ENCODE measurements at regions not wholly inside any gene's neighbourhood (a gene's known extent, or its start where the extent isn't known, plus 50 kb on each side); places are given as distances from the start of the nearest gene placed in this dataset.
"Not testable (repeated sequence)": the region's sequence is repeated elsewhere in the genome, so short reads cannot be mapped to it uniquely, and the experiment has no call there.

DNA sequence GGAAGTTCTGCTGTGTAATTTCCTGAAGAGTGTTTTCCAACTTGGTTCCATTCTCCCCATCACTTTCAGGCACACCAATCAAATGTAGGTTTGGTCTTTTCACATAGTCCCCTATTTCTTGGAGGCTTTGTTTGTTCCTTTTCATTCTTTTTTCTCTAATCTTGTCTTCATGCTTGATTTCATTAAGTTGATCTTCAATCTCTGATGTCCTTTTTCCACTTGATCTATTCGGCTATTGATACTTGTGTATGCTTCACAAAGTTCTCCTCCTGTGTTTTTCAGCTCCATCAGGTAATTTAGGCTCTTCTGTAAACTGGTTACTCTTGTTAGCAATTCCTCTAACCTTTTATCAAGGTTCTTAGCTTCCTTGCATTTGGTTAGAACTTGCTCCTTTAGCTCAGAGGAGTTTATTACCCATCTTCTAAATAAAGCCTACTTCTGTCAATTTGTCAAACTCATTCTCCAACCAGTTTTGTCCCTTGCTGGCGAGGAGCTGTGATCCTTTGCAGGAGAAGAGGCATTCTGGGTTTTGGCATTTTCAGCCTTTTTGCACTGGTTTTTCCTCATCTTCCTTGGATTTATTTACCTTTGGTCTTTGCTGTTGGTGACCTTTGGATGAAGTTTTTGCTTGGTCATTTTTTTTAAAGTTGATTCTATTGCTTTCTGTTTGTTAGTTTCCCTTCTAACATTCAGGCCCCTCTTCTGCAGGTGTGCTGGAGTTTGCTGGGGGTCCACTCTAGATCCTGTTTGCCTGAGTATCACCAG lies 261.5 kb downstream of the FOXG1 start:
- DNase-seq: not testable (repeated sequence)

DNA sequence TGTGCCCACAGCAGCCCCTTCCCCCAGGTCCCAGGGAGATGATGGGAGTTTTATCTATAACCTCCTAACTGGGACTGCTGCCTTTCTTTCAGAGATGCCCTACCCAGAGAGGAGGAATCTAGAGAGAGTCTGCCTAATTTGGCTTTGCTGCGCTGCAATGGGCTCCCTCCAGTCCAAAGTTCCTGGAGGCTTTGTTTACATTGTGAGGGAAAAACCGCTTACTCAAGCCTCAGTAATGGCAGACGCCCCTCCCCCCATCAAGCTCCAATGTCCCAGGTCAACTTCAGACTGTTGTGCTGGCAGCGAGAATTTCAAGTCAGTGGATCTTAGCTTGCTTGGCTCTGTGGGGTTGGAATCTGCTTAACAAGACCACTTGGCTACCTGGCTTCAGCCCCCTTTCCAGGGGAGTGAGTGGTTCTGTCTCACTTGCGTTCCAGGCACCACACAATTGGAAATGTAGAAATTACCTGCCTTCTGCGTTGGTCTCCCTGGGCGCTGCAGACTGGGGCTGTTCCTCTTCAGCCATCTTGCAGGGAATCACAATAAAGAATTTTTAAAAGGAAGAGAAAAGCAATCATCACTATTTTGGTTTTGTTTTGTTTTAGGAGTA lies 262.5 kb downstream of the FOXG1 start:
- no peak for DNase-seq
- ATAC-seq: no peak
- intact Hi-C loops (cut with DNase I): no loop called here

More for the DNA sequence above, 261.5 kb downstream of the FOXG1 start:
- ATAC-seq; intact Hi-C loops (cut with DNase I): not testable (repeated sequence)

DNA sequence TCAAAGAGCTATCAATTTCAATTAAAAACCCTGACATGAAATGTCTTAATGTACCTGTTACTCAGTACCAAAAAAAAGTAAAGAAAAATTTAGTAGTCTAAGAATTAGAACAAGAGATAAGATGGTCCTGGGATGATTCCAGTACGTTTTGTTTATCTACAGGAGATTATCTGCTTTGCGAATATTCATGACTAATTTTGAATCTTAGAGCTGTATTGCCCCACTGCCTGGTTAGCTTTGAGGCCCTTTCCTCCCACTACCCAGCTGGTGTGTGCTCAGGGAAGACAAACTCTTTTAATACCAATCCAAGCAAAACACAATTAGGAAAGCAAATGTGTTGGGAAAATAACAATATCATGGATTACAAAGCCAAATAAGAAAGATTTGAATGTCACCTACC lies 263.5 kb downstream of the FOXG1 start:
- no peak for DNase-seq
- intact Hi-C loops (cut with DNase I): no loop called here
- ATAC-seq: peak in 1 of 2 donors; percentile 91

GRCh38 chr14:29030970-29031369 lies 264.4 kb downstream of the FOXG1 start:
- ATAC-seq (peak in 1 of 2 donors; percentile 37), DNase-seq (no peak)
- intact Hi-C loops (cut with DNase I): no loop called here

- DNase-seq (no peak), ATAC-seq (peak in 1 of 2 donors; percentile 60)
- intact Hi-C loops (cut with DNase I): no loop called here
Measured at GRCh38 chr14:29035134-29035533, 268.5 kb downstream of the FOXG1 start.

- ATAC-seq (no peak), DNase-seq (no peak)
- intact Hi-C loops (cut with DNase I): no loop called here
Measured at GRCh38 chr14:29037411-29037810, 270.8 kb downstream of the FOXG1 start.

DNA sequence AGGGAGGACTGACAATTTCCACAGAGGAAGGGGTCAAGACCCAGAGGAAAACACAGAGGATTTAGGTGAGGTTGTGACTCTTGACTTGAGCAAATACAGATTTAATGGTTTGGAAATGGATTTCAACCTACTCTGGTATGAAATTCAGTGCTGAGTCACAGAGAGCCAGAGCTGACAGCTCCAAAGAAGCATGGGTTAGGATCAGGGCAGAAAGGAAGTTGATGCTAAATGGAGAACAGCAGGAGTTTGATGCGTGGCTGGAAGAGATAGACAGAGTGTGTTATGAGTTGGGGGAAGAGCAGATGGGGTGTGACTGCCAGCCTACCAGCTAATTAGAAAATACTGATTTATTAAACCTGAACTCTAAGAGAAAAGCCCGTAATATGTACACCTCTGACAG lies 272.6 kb downstream of the FOXG1 start:
- ATAC-seq (no peak), DNase-seq (no peak)
- intact Hi-C loops (cut with DNase I): no loop called here

GRCh38 chr14:29042551-29042950 lies 276.0 kb downstream of the FOXG1 start:
- ATAC-seq (no peak), DNase-seq (no peak)
- intact Hi-C loops (cut with DNase I): no loop called here

GRCh38 chr14:29043737-29044136 lies 277.1 kb downstream of the FOXG1 start:
- ATAC-seq (no peak), DNase-seq (no peak)
- intact Hi-C loops (cut with DNase I): no loop called here

DNA sequence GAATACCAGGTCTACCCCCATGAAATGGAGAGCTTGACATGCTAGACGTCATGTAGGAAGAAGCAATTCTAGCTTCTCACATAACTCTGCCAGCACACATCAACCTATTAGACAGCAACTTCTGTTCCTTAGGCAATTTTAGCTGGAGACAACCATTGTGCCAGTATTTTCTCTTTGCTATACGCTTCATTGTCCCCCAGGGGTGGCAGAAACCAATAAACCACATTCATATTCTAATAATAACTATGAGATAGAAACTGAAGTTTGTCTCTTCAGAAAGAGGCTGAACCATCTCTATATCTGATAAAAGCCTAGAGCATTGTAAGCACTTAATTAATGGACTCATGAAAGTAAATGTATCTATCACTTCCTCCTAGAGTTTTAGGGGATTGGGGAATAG lies 278.6 kb downstream of the FOXG1 start:
- intact Hi-C loops (cut with DNase I): no loop called here
- ATAC-seq (no peak), DNase-seq (no peak)

DNA sequence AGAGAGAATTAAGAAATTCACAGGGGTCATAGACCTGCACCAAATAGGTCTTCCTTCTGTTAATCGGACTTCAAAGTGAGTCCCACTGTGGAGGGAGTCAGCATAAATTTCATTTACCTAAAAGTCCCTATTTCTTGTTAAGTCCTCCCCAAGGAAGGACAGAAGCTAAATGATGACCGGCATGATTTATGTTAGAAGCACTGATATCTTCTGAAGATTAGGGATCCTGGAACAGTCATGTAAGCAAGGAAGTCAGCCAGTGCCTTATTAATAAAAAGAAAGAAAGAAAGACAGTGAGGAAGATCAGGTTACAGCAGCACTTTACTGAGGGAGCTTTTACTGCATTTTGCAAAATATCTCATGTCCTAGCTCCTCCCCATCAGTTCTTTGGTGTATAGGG lies 287.5 kb downstream of the FOXG1 start:
- no peak for ATAC-seq
- intact Hi-C loops (cut with DNase I): no loop called here
- no peak for DNase-seq

- intact Hi-C loops (cut with DNase I): no loop called here
- ATAC-seq (no peak), DNase-seq (no peak)
Measured at GRCh38 chr14:29056041-29056566, 289.5 kb downstream of the FOXG1 start.

- intact Hi-C loops (cut with DNase I): no loop called here
- no peak for ATAC-seq
- no peak for DNase-seq
Measured at GRCh38 chr14:29061702-29062101, 295.1 kb downstream of the FOXG1 start.

- DNase-seq (no peak), ATAC-seq (no peak)
- intact Hi-C loops (cut with DNase I): no loop called here
Measured at GRCh38 chr14:29062466-29062865, 295.9 kb downstream of the FOXG1 start.

DNA sequence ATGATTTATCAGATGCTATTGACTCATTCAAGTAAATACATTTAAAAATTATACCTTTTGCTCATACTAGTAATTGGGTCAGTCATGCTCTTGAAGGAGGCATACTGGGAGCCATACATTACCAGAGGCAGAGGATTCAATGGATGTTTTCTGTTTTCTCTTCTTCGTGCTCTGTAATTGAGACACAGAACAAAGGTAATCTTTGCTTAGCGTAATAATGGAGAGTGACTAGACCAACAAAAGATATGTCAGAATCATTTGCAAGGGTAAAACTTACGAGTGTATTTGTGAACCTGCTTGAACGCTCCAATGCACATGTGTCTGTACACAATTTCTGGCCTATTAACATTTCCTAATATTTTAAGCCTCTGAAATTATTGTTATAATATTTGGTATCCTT lies 296.4 kb downstream of the FOXG1 start:
- intact Hi-C loops (cut with DNase I): no loop called here
- ATAC-seq (no peak), DNase-seq (no peak)

DNA sequence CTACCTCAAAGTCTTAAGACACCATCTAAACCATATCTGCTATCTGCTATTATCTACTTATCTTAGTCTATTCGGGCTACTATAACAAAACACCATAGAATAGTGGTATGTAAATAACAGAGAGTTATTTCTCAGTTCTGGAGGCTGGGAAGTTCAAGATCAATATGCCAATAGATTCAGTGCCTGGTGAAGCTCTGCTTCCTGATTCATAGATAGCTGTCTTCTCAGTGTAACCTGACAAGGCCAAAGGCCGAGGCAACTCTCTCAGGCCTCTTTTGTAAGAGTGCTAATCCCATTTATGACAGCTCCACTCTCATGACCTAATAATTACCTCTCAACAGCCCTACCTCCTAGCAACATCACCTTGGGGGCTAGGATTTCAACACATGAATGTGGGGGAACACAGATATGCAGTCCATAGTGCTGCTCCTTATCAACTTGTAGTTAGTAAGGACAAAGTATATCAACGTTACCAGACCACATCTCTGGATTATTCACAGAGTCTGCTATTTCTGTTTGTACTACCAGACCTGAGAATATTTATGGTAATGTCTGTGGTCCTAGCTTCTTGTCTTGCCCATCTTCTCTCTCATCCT lies 297.8 kb downstream of the FOXG1 start:
- DNase-seq: no peak
- intact Hi-C loops (cut with DNase I): no loop called here
- ATAC-seq: no peak

DNA sequence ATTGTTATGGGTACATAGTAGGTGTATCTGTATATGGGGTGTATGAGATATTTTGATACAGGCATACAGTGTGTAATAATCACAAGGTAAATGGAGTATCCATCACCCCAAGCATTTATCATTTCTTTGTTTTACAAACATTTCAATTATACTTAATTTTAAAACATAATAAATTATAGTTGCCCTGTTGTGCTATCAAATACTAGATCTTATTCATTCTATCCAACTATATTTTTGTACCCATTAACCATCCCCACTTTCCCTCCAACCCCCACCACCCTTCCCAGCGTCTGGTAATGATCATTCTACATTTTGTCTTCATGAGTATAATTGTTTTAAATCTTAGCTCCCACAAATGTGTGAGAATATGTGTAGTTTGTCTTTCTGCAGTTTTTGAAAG lies 302.6 kb downstream of the FOXG1 start:
- DNase-seq: no peak
- ATAC-seq: no peak
- intact Hi-C loops (cut with DNase I): no loop called here

- no peak for ATAC-seq
- intact Hi-C loops (cut with DNase I): no loop called here
- DNase-seq: no peak
Measured at GRCh38 chr14:29075761-29076160, 309.2 kb downstream of the FOXG1 start.

DNA sequence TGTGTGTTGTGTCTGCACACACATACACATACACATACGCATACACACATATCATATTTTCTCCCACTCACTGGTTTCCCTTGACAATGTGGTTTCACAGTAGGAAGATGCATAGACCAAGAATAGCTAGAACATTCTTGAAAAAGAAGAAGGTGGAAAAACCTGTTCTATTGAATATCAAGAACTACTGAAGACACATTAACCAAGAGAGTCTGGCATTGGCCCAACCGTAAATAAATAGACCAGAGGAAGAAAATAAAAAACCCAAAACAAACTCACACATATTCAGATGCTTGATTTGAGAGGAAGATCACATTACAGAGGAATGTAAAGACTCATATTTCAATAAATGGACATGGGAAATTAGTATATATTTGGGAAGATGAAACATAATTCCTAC lies 311.3 kb downstream of the FOXG1 start:
- intact Hi-C loops (cut with DNase I): no loop called here
- DNase-seq (no peak), ATAC-seq (no peak)

DNA sequence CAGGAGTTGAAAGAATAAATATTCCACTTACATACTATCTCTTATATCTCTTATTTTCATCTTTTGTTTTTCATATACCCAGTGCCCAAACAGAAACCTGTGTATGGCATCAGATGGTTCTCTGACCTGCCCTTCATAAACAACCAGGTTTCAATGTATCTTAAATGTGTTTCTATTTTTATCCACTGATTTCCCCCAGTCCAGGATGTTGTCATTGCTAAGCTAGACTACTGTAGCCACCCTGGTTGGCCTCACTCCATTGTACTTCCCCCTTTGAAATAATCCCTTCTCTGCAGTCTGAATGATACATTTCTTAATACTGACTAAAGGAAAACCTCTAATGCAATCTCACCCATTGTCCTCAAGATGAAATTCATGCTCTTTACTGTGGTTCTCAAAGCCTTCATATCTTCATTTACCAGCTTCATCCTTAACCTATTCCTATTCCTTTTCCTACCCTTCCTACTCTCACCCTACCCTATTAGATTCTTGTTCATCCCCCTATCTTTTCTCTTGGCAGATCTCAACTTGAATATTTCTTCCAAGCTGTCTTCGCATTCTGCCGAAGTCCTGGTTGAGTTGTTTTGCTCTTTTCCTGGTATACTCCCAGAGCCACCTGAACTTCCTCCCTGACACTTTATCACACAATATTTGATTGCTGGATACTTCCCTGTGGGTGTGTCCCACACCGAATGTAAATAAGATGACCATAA lies 312.4 kb downstream of the FOXG1 start:
- DNase-seq: no peak
- no peak for ATAC-seq
- intact Hi-C loops (cut with DNase I): no loop called here

Measured in left cardiac atrium (tissue), 4 donors.